NB4 (cell line): ENCODE measurements at regions not wholly inside any gene's neighbourhood (a gene's known extent, or its start where the extent isn't known, plus 50 kb on each side); places are given as distances from the start of the nearest gene placed in this dataset.

Source experiments
- DNase-seq: peaks from one replicate; pipeline ENCODE4 v3.0.0; 2010; ENCODE audit warnings: low read depth
- H3K4me3 ChIP-seq: one replicate; pipeline ENCODE4 v1.5.1; 2011; ENCODE audit warnings: mild to moderate bottlenecking, low read depth, low read length, moderate library complexity
- MAX ChIP-seq: IDR thresholded peaks from 2 replicates; pipeline ENCODE4 v1.6.1; 2011; ENCODE audit warnings: low read depth, low read length
- MYC ChIP-seq: IDR thresholded peaks from 2 replicates; pipeline ENCODE4 v1.6.1; 2011; ENCODE audit warnings: low read depth, low read length
- POLR2A ChIP-seq: IDR thresholded peaks from 2 replicates; pipeline ENCODE4 v1.6.1; 2011; ENCODE audit warnings: mild to moderate bottlenecking; ENCODE audit not compliant: insufficient read length; ENCODE audit errors: extremely low read depth
- TF ChIP-seq, protein P1 (sequence below): IDR thresholded peaks from one replicate; pipeline ENCODE4 v1.5.1; 2012; ENCODE audit warnings: low read depth, low read length

DNA sequence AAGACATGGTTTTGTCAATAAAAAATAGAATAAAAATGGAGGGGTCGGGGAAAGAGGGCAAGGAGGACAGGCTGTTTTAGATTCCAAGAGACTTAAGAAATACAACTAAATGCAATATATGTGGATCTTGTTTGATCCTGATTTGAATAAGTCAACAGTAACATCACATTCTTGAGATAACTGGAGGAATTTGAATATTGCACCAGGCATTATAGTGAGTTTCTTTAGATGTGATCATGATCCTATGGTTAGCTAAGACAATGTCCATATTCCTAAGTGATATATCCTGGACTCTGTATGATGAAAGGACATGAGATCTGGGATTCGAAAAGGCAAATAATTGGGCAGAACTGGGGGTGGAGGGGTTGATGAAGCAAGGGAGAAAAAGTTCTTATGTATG is 311.8 kb downstream of the PLPP3 start:
- TF ChIP-seq MAX (no peak), MYC (no peak), POLR2A (no peak)
- TF ChIP-seq, protein P1, sequence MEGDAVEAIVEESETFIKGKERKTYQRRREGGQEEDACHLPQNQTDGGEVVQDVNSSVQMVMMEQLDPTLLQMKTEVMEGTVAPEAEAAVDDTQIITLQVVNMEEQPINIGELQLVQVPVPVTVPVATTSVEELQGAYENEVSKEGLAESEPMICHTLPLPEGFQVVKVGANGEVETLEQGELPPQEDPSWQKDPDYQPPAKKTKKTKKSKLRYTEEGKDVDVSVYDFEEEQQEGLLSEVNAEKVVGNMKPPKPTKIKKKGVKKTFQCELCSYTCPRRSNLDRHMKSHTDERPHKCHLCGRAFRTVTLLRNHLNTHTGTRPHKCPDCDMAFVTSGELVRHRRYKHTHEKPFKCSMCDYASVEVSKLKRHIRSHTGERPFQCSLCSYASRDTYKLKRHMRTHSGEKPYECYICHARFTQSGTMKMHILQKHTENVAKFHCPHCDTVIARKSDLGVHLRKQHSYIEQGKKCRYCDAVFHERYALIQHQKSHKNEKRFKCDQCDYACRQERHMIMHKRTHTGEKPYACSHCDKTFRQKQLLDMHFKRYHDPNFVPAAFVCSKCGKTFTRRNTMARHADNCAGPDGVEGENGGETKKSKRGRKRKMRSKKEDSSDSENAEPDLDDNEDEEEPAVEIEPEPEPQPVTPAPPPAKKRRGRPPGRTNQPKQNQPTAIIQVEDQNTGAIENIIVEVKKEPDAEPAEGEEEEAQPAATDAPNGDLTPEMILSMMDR: no peak
- H3K4me3 ChIP-seq: no peak overlapping the region
- DNase-seq: no peak

DNA sequence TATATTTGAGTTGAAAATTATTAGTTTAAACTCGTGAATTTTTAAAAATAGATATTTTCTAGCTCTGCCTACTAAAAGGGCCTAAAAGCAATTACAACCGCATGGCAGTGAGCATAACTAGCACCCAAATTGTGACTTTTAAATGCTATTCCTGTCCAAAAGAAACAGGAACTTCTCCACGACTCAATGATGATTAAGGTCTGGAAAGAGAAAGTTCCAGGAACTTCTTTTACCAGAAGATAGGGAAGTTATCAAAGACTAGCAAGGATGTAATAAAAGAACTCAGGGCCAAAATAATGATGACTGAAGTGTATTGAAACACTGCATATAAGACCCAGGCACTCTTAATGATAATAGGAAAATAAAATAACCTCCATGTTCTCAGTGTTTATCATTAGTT is 313.0 kb downstream of the PLPP3 start:
- no peak for DNase-seq

DNA sequence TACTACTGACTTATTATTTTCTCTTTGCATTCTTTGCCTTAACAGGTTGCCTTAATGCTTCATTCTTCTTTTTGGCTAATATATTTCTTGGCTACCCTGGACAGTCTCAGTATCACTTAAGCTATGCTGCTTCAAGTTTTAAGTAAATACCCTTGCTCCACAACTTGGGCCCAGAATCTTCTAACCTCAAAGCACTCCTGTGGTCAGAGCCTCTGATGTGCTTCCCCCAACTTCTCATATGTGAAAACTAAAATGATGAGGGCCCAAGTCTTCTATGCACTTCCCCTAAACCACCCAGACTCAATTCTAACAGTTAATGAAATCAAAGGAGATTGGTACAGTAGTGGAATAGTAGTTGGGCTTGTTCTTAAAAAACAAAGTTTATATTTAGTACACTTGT is 314.1 kb downstream of the PLPP3 start:
- DNase-seq: no peak
- no peak overlapping the region for H3K4me3 ChIP-seq
- no peak for TF ChIP-seq MYC
- TF ChIP-seq, protein P1: no peak
- TF ChIP-seq MAX: no peak
- no peak for TF ChIP-seq POLR2A

More for the DNA sequence above, 313.0 kb downstream of the PLPP3 start:
- no peak overlapping the region for H3K4me3 ChIP-seq
- TF ChIP-seq, protein P1: no peak
- no peak for TF ChIP-seq POLR2A
- TF ChIP-seq MYC: no peak
- no peak for TF ChIP-seq MAX

- H3K4me3 ChIP-seq: no peak overlapping the region
- no peak for DNase-seq
- TF ChIP-seq MYC: no peak
- TF ChIP-seq MAX: no peak
- TF ChIP-seq POLR2A: no peak
- TF ChIP-seq, protein P1: no peak
Measured at GRCh38 chr1:56263908-56264307, 315.5 kb downstream of the PLPP3 start.

DNA sequence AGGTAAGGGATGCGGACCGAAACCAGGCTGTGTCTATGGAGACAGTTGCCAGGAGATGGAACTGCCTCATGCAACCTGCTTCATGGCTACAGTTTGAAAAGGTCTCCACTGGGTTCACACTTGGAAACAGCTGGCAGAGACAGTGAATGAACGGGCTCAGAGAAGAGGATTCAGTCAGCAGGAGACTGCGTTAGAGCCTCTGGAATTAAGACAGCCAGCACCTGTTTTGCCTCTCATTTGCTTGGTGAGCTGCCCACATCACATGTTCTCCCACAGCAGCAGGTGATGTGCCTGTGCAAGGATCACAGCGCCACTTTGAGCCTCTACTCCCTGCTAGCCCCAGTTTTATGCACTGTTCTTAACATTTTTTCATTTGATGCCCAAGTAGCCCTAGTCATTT is 321.0 kb downstream of the PLPP3 start:
- DNase-seq: no peak
- no peak for TF ChIP-seq MYC
- no peak for TF ChIP-seq POLR2A
- no peak for TF ChIP-seq MAX
- TF ChIP-seq, protein P1: no peak
- H3K4me3 ChIP-seq: no peak overlapping the region

- H3K4me3 ChIP-seq: no peak overlapping the region
- TF ChIP-seq, protein P1: no peak
- no peak for TF ChIP-seq MAX
- no peak for TF ChIP-seq POLR2A
- TF ChIP-seq MYC: no peak
- no peak for DNase-seq
Measured at GRCh38 chr1:56257726-56258125, 321.6 kb downstream of the PLPP3 start.
